ENCODE measurements at regions not wholly inside any gene's neighbourhood (a gene's known extent, or its start where the extent isn't known, plus 50 kb on each side); places are given as distances from the start of the nearest gene placed in this dataset.

- H3K27me3 ChIP-seq = no peaks in the 10 kb centered on the region
Measured at GRCh38 chr3:177607589-177607988, 410.3 kb upstream of the TBL1XR1 start.

GRCh38 chr3:177608443-177608842, 411.2 kb upstream of the TBL1XR1 start:
- Histone ChIP-seq H3K27ac (no peak overlapping the region), H3K9me3 (peaks cover 0 to 5% of the 10 kb centered on the region in 2 donors), H3K36me3 (no peaks in the 10 kb centered on the region), H3K4me1 (peaks cover 0 to 6% of the 10 kb centered on the region in 2 donors), H3K27me3 (no peaks in the 10 kb centered on the region), H3K4me3 (no peak overlapping the region)
- DNase-seq (ENCODE audit: low spot score) = no peak
- TF ChIP-seq CTCF (IDR thresholded peaks at IDR 0.05) = no peak

More at GRCh38 chr3:177607589-177607988, 410.3 kb upstream of the TBL1XR1 start:
- no peak for TF ChIP-seq CTCF (IDR thresholded peaks at IDR 0.05)
- H3K4me3 ChIP-seq = no peak overlapping the region
- H3K9me3 ChIP-seq = peaks cover 0 to 5% of the 10 kb centered on the region in 2 donors
- DNase-seq (ENCODE audit: low spot score) = no peak
- H3K27ac ChIP-seq = no peak overlapping the region
- H3K4me1 ChIP-seq = peaks cover 0 to 15% of the 10 kb centered on the region in 2 donors
- no peaks in the 10 kb centered on the region for H3K36me3 ChIP-seq

- DNase-seq (ENCODE audit: low spot score) = no peak
Measured at GRCh38 chr3:177609613-177610012, 412.3 kb upstream of the TBL1XR1 start.

GRCh38 chr3:177610262-177610661, 413.0 kb upstream of the TBL1XR1 start:
- Histone ChIP-seq H3K27ac (no peak overlapping the region), H3K9me3 (peaks cover 0 to under 1% of the 10 kb centered on the region in 2 donors), H3K27me3 (no peaks in the 10 kb centered on the region), H3K4me3 (no peak overlapping the region), H3K4me1 (peaks cover 0 to 13% of the 10 kb centered on the region in 2 donors), H3K36me3 (no peaks in the 10 kb centered on the region)
- DNase-seq (ENCODE audit: low spot score) = no peak
- no peak for TF ChIP-seq CTCF (IDR thresholded peaks at IDR 0.05)

More at GRCh38 chr3:177609613-177610012, 412.3 kb upstream of the TBL1XR1 start:
- H3K9me3 ChIP-seq = peaks cover 0 to 5% of the 10 kb centered on the region in 2 donors
- H3K27me3 ChIP-seq = no peaks in the 10 kb centered on the region
- no peak overlapping the region for H3K27ac ChIP-seq
- H3K4me1 ChIP-seq = peaks cover 0 to 7% of the 10 kb centered on the region in 2 donors
- no peak for TF ChIP-seq CTCF (IDR thresholded peaks at IDR 0.05)
- no peaks in the 10 kb centered on the region for H3K36me3 ChIP-seq
- H3K4me3 ChIP-seq = no peak overlapping the region

GRCh38 chr3:177610686-177611633, 413.7 kb upstream of the TBL1XR1 start:
- no peak overlapping the region for H3K27ac ChIP-seq
- H3K4me1 ChIP-seq = peaks cover 0 to 14% of the 10 kb centered on the region in 2 donors
- H3K36me3 ChIP-seq = no peaks in the 10 kb centered on the region
- H3K27me3 ChIP-seq = no peaks in the 10 kb centered on the region
- no peaks in the 10 kb centered on the region for H3K9me3 ChIP-seq
- TF ChIP-seq CTCF (IDR thresholded peaks at IDR 0.05) = no peak
- no peak for DNase-seq (ENCODE audit: low spot score)
- no peak overlapping the region for H3K4me3 ChIP-seq
